ENCODE measurements at regions not wholly inside any gene's neighbourhood (a gene's known extent, or its start where the extent isn't known, plus 50 kb on each side); places are given as distances from the start of the nearest gene placed in this dataset.

GRCh38 chr7:33836797-33837355 is 68.5 kb upstream of the BMPER start:
- Histone ChIP-seq H3K27ac (ENCODE audit: low read length) (no peak overlapping the region), H3K4me3 (ENCODE audit: low read length) (no peak overlapping the region), H3K4me1 (ENCODE audit: low read length) (no peaks in the 10 kb centered on the region), H3K79me2 (ENCODE audit: low read length) (no peaks in the 10 kb centered on the region), H4K20me1 (ENCODE audit: insufficient read depth, low read length) (no peaks in the 10 kb centered on the region), H3K27me3 (replicated peaks; ENCODE audit: insufficient read depth, low read length) (no peaks in the 10 kb centered on the region), H3K36me3 (replicated peaks; ENCODE audit: insufficient read depth, low read length) (no peaks in the 10 kb centered on the region), H3K9me2 (replicated peaks; ENCODE audit: insufficient read depth, low read length) (no peaks in the 10 kb centered on the region), H2AFZ (ENCODE audit: low read length) (no peak overlapping the region), H3K4me2 (ENCODE audit: low read depth, low read length) (no peak overlapping the region), H3F3A (ENCODE audit: insufficient read depth, low read length) (no peaks in the 10 kb centered on the region), H3K9me3 (replicated peaks; ENCODE audit: insufficient read depth, low read length) (no peaks in the 10 kb centered on the region), H3K9ac (ENCODE audit: low read length) (no peak overlapping the region)
- TF ChIP-seq EZH2 (optimal IDR thresholded peaks at IDR 0.05; ENCODE audit: low read depth, low read length) (no peak), EZH2phosphoT487 (IDR thresholded peaks at IDR 0.05; ENCODE audit: low read length) (no peak)
- TF ChIP-seq, protein P1, sequence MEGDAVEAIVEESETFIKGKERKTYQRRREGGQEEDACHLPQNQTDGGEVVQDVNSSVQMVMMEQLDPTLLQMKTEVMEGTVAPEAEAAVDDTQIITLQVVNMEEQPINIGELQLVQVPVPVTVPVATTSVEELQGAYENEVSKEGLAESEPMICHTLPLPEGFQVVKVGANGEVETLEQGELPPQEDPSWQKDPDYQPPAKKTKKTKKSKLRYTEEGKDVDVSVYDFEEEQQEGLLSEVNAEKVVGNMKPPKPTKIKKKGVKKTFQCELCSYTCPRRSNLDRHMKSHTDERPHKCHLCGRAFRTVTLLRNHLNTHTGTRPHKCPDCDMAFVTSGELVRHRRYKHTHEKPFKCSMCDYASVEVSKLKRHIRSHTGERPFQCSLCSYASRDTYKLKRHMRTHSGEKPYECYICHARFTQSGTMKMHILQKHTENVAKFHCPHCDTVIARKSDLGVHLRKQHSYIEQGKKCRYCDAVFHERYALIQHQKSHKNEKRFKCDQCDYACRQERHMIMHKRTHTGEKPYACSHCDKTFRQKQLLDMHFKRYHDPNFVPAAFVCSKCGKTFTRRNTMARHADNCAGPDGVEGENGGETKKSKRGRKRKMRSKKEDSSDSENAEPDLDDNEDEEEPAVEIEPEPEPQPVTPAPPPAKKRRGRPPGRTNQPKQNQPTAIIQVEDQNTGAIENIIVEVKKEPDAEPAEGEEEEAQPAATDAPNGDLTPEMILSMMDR (IDR thresholded peaks at IDR 0.05; ENCODE audit: low read length): peak; percentile 48
- peak; percentile 28 for DNase-seq

GRCh38 chr7:33837356-33837851 is 67.9 kb upstream of the BMPER start:
- H4K20me1 ChIP-seq (ENCODE audit: insufficient read depth, low read length): no peaks in the 10 kb centered on the region
- no peaks in the 10 kb centered on the region for H3K9me3 ChIP-seq (replicated peaks; ENCODE audit: insufficient read depth, low read length)
- TF ChIP-seq EZH2phosphoT487 (IDR thresholded peaks at IDR 0.05; ENCODE audit: low read length): no peak
- no peak for TF ChIP-seq EZH2 (optimal IDR thresholded peaks at IDR 0.05; ENCODE audit: low read depth, low read length)
- TF ChIP-seq, protein P1 (IDR thresholded peaks at IDR 0.05; ENCODE audit: low read length): no peak
- H2AFZ ChIP-seq (ENCODE audit: low read length): no peak overlapping the region
- no peaks in the 10 kb centered on the region for H3K36me3 ChIP-seq (replicated peaks; ENCODE audit: insufficient read depth, low read length)
- no peak overlapping the region for H3K9ac ChIP-seq (ENCODE audit: low read length)
- no peak for DNase-seq
- no peak overlapping the region for H3K4me2 ChIP-seq (ENCODE audit: low read depth, low read length)
- H3K79me2 ChIP-seq (ENCODE audit: low read length): no peaks in the 10 kb centered on the region
- H3F3A ChIP-seq (ENCODE audit: insufficient read depth, low read length): no peaks in the 10 kb centered on the region
- H3K9me2 ChIP-seq (replicated peaks; ENCODE audit: insufficient read depth, low read length): no peaks in the 10 kb centered on the region
- H3K4me3 ChIP-seq (ENCODE audit: low read length): no peak overlapping the region
- H3K4me1 ChIP-seq (ENCODE audit: low read length): no peaks in the 10 kb centered on the region
- H3K27ac ChIP-seq (ENCODE audit: low read length): no peak overlapping the region
- no peaks in the 10 kb centered on the region for H3K27me3 ChIP-seq (replicated peaks; ENCODE audit: insufficient read depth, low read length)

- Histone ChIP-seq H3K27me3 (replicated peaks; ENCODE audit: insufficient read depth, low read length) (no peaks in the 10 kb centered on the region), H3K9me3 (replicated peaks; ENCODE audit: insufficient read depth, low read length) (no peaks in the 10 kb centered on the region), H3K36me3 (replicated peaks; ENCODE audit: insufficient read depth, low read length) (no peaks in the 10 kb centered on the region), H3K4me2 (ENCODE audit: low read depth, low read length) (no peak overlapping the region), H4K20me1 (ENCODE audit: insufficient read depth, low read length) (no peaks in the 10 kb centered on the region), H2AFZ (ENCODE audit: low read length) (no peak overlapping the region), H3K79me2 (ENCODE audit: low read length) (no peaks in the 10 kb centered on the region), H3K9ac (ENCODE audit: low read length) (no peak overlapping the region), H3K4me3 (ENCODE audit: low read length) (no peak overlapping the region), H3K4me1 (ENCODE audit: low read length) (no peaks in the 10 kb centered on the region), H3F3A (ENCODE audit: insufficient read depth, low read length) (no peaks in the 10 kb centered on the region), H3K9me2 (replicated peaks; ENCODE audit: insufficient read depth, low read length) (no peaks in the 10 kb centered on the region), H3K27ac (ENCODE audit: low read length) (no peak overlapping the region)
- TF ChIP-seq, protein P1 (IDR thresholded peaks at IDR 0.05; ENCODE audit: low read length): no peak
- TF ChIP-seq EZH2phosphoT487 (IDR thresholded peaks at IDR 0.05; ENCODE audit: low read length) (no peak), EZH2 (optimal IDR thresholded peaks at IDR 0.05; ENCODE audit: low read depth, low read length) (no peak)
- no peak for DNase-seq
Observed at GRCh38 chr7:33841031-33841430, 64.3 kb upstream of the BMPER start.

Measured in MM.1S (cell line).